Astrocyte of the spinal cord (primary cell): ENCODE measurements at regions not wholly inside any gene's neighbourhood (a gene's known extent, or its start where the extent isn't known, plus 50 kb on each side); places are given as distances from the start of the nearest gene placed in this dataset.
"Not testable (repeated sequence)": the region's sequence is repeated elsewhere in the genome, so short reads cannot be mapped to it uniquely, and the experiment has no call there.

Experiments used
- DNase-seq: peaks from one replicate; pipeline ENCODE4 v3.0.0; 2011; ENCODE audit warnings: low read depth, low spot score
- H3K4me3 ChIP-seq: 2 replicates; pipeline ENCODE4 v1.5.1; 2011; ENCODE audit warnings: low read depth, mild to moderate bottlenecking, low read length, moderate library complexity
- CTCF ChIP-seq: IDR thresholded peaks from 2 replicates; pipeline ENCODE4 v1.5.1; 2012; ENCODE audit warnings: low read depth, mild to moderate bottlenecking, low read length, inconsistent platforms
- in situ Hi-C: cut with HindIII; loops from 2 replicates; pipeline ENCODE4 v1.10.0; 2017; ENCODE audit warnings: low sequenced_read_pairs

GRCh38 chr2:149687052-149687427 is 99.5 kb upstream of the MMADHC start:
- no peak for TF ChIP-seq CTCF
- DNase-seq = no peak
- in situ Hi-C loops = no loop called here
- H3K4me3 ChIP-seq = no peak overlapping the region

GRCh38 chr2:149686136-149687051 is 98.8 kb upstream of the MMADHC start:
- in situ Hi-C loops = no loop called here
- DNase-seq = no peak
- H3K4me3 ChIP-seq = no peak overlapping the region
- TF ChIP-seq CTCF = no peak

GRCh38 chr2:149685401-149685800 is 97.8 kb upstream of the MMADHC start:
- H3K4me3 ChIP-seq, in situ Hi-C loops, DNase-seq: not testable (repeated sequence)

- no peak overlapping the region for H3K4me3 ChIP-seq
- in situ Hi-C loops = no loop called here
- peak; percentile 22 for DNase-seq
- no peak for TF ChIP-seq CTCF
These were observed 91.7 kb upstream of the MMADHC start for GRCh38 chr2:149679286-149679685.

- in situ Hi-C loops = no loop called here
- no peak for DNase-seq
- no peak overlapping the region for H3K4me3 ChIP-seq
- no peak for TF ChIP-seq CTCF
These were observed 89.8 kb upstream of the MMADHC start for GRCh38 chr2:149677416-149677815.

GRCh38 chr2:149670086-149670485 is 82.5 kb upstream of the MMADHC start:
- in situ Hi-C loops = no loop called here
- DNase-seq = no peak
- H3K4me3 ChIP-seq = no peak overlapping the region
- TF ChIP-seq CTCF = no peak

GRCh38 chr2:149666809-149667320 is 79.3 kb upstream of the MMADHC start:
- DNase-seq = no peak
- in situ Hi-C loops = no loop called here
- TF ChIP-seq CTCF = no peak

More at GRCh38 chr2:149666809-149667320, 79.3 kb upstream of the MMADHC start:
- no peak overlapping the region for H3K4me3 ChIP-seq
